GM03348 (cell line): ENCODE measurements at regions not wholly inside any gene's neighbourhood (a gene's known extent, or its start where the extent isn't known, plus 50 kb on each side); places are given as distances from the start of the nearest gene placed in this dataset.
"Not testable (repeated sequence)": the region's sequence is repeated elsewhere in the genome, so short reads cannot be mapped to it uniquely, and the experiment has no call there.

Experiments
- DNase-seq: peaks from one replicate; pipeline ENCODE4 v3.0.0; 2012; ENCODE audit warnings: low spot score

DNA sequence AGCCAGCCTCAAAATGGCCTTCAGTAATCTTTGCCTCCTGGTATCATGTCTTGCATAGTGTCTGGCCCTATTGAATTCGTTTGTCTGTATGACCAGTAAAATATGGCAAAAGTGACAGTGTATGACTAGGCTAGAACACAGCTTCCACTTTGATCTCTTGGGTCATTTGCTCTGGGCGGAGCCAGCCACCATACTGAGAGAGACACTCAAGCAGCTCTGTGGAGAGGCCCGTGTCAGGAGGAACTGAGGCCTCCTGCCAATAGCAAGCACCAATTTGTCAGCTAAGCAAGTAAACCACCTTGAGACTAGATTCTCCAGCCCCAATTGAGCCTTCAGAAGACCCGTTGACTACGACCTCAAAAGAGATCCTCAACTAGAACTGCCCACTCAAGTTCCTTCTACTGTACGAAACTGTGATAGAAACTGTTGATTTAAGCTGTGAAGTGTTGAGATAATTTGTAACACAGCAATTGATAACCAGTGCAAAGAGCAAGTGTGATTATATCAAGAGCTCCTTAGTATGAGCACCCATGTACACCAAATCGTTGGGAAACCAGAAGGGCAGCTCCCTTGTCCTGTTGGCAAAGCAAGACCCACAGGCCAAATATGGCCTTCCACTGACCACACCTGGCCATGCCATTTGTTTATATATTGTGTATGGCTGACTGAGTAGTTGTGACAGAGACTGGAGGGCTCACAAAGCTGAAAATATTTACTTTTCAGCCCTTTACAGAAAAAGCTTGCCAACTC, 52.7 kb upstream of the SERBP1 start:
- no peak for DNase-seq

DNA sequence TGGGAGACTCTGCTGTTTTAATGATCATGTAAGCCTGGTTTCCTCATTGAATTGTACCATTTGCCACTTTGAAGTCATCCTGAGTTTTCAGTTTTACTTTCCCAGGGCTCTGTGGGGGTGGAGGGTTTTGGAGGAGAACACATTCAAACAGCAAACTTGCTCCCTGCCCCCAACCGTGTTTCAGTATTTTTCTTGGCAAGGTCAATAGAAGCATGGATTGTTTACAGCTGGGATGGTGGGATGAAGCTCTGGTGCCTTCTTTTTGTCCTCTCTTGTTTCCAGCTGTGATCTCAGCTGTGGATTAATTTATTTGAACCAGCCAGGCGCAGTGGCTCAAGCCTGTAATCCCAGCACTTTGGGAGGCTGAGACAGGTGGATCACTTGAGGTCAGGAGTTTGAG, 54.3 kb upstream of the SERBP1 start:
- DNase-seq: no peak

DNA sequence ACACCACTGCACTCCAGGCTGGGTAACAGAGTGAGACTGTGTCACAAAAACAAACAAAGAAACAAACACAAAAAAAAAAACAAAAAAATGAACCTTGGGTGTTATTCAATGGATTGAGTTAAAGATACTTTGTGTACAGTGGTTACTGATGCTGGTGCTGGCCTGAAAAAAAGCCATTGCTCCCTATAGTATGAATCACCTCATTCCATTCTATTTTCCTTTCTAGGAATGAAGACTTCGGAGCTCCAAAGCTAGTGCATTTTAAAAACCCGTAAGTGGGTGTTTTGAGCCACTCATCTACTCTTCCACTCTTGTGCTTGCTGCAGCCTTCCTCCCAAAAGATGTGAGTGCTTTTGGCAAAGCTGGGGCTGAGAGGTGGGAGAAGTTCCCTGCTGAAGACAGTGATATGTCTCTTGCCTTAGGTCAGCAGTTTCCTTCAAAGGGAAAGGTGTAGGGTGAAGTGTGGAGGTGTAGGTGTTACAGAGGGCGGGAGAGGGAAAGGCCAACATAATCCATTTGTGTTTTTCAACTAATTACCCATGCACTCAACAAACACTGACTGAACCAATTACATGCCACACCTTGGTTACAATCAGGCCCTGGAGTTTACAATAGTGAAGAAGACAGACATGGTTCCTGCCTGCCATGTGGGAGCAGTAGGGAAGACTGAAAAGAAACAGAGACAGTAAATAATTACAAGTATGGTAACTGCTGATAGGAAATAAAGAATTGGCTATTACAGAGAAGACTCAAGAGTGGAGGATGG, 55.0 kb upstream of the SERBP1 start:
- DNase-seq: no peak

DNA sequence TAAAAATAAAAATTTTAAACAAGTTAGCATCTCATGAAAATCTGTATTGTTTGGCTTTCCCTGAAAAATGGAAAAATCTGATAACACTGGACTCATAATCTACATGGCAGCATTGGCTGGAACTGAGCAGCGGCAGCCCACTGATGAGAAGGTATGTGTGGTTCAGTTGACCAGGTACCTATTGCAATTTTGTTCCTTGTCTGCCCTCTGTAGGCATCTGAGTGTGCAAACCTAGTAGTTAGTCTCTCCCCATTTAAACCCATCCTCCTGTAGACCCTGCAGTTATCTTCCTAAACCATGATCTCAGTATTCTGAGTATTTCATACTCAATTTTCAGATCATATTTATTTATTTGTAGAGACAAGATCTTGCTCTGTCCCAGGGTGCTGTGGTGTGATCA, 59.4 kb upstream of the SERBP1 start:
- DNase-seq: no peak

DNA sequence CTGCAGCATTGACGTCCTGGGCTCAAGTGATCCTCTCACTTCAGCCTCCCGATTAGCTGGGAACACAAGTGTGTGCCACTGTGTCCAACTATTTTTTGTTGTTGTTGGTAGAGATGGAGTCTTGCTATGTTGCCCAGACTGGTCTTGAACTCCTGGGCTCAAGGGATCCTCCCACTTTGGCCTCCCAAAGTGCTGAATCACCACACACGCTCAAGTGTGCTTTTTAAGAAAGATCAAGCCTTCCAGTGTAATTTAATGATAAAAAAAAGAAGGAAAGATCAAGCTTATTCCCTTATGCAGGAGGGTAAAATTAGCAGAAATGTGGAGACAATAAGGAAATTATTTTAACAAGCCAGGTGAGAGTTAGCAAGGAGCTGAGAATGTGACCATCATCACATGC, 61.1 kb upstream of the SERBP1 start:
- DNase-seq: no peak

DNA sequence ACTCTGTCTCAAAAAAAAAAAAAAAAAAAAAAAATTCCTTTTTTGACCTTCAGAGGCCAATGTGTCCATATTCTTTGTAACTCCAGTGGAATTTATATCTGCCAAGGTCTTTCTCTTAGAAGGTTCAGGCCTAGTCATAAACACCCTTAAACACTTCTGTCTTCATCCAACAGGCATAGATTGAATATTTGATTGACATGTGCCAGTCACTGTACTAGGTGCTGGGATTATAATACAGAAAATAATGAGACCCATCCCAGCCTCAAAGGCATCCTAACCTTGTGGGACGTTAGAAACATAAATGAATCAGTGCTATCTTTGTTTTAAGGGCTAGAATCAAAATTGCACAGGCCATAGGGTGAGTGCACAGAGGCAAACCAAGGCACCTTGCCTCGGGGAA, 62.9 kb upstream of the SERBP1 start:
- no peak for DNase-seq

DNA sequence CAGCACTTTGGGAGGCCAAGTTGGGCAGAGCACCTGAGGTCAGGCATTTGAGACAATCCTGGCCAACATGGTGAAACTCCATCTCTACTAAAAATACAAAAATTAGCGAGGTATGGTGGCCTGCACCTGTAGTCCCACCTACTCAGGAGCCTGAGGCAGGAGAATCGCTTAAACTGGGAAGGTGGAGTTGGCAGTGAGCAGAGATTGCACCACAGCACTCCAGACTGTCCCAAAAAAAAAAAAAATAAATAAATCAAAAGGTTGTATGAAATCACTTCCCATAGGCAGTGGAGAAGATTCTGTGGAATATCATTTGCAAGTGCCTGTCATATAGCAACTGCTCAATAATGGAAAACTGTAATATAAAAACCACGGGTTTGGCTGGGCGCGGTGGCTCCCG, 65.1 kb upstream of the SERBP1 start:
- DNase-seq: no peak

DNA sequence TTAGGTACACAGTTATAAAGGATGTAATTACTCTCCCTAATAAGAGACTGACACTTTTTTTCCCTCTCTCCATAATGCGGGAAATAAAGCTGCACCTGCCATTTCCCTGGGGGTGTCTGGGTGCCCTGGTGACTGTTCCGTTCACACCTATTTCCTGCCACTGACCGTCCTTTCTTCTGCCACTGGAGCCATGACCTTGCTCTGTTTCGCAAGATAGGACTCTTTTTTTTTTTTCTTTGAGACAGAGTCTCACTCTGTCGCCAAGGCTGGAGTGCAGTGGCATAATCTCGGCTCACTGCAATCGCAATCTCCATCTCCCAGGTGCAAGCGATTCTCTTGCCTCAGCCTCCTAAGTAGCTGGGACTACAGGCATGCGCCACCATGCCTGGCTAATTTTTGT, 66.1 kb upstream of the SERBP1 start:
- DNase-seq: no peak

DNA sequence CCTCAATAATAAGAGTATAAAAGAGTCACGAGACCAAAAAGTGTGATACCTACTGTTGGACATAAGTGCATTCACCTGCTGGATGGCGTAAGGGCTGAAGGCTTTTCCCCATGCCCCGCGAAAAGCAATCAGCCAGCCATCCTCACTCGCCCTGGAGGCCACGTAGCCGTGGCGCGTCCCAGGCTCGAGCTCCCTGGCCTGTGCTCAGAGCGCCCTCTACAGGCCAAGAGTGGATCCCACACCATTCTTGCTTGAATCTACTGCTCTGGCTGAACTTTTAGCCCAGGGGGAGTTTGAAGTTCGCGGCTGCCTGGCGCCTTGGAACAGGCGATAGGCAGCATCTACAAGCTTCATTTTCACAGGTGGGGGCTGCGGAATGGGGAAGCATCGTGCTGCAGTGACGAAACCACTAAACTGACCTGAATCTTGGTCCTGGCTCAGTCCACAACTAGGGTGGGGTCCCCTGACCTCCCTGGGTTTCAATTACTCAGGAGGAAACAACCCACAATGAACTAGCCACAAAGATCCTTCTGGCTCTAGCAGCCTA, 70.3 kb upstream of the SERBP1 start:
- peak; percentile 95 for DNase-seq

DNA sequence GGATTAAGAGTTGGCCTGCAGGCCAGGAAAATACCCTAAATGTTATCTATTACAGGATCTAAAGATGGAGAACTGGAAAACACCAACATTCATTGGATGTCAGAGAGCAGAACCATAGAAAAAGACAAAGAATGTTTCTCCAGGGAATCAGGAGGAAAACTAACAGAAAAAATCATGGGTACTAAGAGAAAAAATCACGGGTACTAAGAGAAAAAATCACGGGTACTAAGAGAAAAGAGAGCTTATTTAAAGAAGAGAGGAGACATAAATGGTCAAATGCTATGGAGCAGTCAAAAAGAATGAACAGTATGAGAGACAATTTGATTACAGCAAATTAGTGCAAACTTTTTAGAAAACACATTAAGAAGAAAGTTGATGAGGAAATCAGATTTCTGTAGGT, 73.8 kb upstream of the SERBP1 start:
- DNase-seq: no peak

DNA sequence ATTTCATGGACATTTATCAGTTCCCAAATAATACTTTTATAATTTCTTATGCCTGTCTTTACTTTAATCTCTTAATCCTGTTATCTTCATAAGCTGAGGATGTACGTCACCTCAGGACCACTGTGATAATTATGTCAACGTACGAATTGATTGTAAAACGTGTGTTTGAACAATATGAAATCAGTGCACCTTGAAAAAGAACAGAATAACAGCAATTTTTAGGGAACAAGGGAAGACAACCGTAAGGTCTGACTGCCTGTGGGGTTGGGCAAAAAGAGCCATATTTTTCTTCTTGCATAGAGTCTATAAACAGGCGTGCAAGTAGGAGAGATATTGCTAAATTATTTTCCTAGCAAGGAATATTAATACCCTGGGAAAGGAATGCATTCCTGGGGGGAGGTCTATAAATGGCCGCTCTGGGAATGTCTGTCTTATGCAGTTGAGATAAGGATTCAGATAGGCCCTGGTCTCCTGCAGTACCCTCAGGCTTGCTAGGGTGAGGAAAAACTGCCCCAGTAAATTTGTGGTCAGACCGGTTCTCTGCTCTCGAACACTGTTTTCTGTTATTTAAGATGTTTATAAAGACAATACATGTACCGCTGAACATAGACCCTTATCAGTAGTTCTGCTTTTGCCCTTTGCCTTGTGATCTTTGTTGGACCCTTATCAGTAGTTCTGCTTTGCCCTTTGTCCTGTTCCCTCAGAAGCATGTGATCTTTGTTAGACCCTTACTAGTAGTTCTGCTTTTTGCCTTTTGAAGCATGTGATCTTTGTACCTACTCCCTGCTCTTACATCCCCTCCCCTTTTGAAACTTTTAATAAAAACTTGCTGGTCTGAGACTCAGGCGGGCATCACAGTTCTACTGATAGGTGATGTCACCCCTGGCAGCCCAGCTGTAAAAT, 83.4 kb upstream of the SERBP1 start:
- not testable (repeated sequence) for DNase-seq

DNA sequence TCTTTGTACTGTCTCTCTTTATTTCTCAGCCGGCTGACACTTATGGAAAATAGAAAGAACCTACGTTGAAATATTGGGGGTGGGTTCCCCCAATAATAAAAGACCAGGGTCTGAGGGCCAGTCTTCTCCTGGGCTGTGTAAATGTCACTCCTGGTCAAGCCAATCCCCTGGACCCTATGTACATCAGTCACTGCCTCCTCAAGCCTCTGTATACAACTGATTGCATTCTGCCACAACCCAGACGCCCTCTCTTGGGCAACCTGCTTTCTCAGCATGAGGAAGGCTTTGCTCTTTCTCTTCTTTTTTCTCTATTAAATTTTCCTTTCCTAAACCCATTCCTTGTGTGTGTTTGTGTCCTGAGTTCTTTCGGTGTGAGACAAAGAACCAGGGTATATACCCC, 84.1 kb upstream of the SERBP1 start:
- DNase-seq: no peak

DNA sequence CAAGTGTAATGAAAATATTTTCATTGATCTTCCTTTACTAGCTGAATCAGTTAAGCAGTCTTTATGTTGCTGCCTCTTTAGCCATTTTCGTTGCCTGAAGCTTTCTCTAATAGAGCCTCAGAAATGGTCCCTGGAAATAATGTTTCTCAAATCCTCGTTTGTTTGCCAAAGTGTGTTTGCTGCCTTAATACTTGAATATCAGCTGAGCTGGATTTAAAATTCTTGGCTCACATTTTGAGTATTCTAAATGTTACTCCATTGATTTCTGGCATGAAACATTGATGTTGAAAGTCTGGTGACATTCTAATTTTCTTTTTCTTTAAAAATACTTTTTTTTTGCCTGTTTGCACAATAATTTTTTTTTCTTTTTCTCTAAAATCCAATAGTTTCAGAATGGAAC, 84.6 kb upstream of the SERBP1 start:
- DNase-seq: no peak

DNA sequence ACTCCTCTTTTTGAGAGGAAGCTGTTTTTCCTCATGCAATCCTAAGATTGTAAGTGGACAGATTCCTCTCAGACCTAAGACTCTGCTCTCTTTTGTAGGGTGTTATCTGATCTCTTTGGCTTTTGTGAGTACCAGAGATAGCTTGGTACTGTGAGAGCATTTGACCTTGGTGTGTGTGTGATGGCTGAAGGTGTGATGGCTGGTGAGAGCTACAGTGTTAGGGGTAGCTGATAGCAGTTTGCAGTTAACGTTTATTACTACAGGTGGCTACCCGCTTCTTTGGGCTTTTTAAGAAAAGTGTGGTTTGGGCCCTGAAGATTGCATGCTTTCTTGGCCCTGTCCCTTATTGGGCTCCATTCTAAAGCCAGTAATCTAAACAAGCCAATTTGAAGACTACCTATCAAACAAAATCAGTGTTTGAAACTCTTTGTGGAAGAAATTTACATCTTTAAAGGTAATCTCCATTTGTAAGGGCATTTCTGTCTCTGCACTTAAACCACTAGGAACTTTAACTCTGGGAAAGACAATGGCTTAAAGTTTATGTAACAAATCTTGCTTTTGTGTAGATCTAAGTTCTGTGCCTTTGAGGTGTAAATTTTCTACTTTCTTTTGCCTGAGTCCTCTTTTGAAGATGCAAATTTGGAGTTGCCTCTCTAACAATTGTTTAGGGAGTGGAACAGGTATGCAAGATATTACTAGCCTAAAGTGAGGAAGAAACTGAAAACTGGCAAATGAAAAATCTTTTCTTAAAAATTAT, 85.3 kb upstream of the SERBP1 start:
- no peak for DNase-seq

DNA sequence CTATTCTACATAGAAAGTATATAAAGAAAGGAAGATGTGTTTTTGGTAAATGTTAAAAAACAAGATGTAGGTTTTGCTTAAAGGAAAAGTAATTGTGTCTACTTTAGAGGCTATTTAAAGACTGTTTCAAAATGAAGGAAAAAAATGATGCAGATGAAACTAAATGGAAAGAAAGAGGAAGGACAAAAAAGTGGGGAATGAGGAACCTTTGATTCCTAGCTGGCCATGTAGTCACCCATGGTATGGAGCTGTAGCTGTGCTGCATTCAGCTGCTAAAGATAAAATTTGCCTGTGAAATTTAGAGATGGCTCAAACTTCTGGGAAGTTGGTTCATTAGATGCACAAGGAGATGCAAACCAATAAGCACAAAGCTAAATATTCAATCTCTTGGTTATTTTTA, 86.8 kb upstream of the SERBP1 start:
- no peak for DNase-seq

DNA sequence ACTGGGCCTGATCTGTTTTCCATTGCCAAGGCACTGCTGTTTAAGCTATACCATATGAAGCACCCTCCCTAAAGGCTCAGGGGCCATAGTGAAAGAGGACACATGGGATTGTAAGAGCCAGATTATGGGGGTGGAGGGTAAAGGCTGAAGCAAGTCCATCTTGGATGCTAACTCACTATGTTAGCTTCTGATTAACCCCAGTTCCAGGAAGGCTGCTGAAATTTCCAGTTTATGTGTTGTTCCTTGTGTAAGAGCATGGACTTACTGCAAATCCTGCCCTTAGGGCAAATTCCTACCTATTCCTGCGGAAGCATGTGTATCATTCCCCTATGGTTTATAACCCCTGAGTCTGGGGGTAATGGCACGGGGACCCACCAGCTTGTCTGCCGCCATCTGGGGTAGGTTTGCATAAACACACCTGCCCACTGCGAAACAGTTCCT, 91.8 kb upstream of the SERBP1 start:
- DNase-seq: no peak

DNA sequence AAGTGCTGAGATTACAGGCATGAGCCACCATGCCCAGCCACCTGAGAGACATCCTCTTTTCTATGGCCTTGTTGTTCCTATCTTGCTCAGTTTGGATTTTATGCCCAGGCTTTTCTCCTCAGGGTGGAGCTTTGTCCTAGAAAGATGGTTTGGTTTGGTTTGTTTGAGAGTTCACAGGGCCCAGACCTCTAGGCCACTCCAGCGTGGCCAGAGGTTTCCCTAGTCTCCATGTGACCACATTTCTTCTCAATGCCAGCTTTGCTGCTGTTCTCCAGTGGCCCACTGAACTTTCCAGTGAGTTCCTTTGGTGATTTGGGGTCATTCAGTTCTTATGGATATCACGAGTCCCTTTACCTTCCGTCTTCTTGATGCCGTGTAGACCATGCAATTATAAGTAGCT, 92.6 kb upstream of the SERBP1 start:
- DNase-seq: no peak

DNA sequence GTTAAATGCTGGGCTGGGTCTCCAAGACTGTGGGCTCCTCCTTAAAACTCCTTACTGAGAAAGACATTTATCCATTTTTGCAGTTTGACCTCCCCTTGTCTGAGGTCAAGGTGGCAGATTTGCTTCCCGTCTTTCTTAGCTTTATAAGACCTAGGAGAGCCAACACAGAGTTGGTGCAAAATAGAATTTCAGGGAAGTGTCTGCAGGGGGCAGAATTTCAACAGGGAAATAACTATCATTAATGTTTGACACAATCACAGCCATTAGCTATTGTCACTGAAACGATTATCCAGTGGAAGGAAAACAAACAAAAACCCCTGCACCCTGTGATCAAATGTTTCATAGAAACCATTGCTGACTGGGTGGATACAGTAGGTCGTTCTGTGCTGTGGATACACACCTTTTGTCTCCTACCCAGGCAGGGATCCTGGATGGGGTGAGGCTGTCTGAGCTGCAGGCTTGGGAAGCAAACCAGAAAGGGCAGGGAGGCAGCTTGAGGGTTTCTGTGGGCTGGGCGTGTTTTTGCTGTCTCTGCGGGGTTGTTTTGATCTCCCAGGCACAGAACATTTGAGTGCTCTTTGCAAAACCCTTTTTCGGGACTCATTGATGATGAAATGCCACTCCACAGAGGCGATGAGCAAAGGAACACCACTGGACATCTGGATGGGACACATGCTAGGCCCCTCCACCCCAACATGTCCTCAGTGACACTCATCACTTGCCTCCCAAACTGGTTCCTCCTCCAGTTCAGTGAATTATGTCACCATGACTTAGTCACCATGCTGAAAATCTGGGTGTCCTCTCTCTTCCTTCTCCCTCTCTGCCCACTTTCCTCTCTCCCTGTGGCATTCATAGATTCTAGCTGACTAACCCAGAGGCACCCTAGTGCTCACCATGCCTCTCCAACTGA, 94.2 kb upstream of the SERBP1 start:
- DNase-seq: peak; percentile 24

DNA sequence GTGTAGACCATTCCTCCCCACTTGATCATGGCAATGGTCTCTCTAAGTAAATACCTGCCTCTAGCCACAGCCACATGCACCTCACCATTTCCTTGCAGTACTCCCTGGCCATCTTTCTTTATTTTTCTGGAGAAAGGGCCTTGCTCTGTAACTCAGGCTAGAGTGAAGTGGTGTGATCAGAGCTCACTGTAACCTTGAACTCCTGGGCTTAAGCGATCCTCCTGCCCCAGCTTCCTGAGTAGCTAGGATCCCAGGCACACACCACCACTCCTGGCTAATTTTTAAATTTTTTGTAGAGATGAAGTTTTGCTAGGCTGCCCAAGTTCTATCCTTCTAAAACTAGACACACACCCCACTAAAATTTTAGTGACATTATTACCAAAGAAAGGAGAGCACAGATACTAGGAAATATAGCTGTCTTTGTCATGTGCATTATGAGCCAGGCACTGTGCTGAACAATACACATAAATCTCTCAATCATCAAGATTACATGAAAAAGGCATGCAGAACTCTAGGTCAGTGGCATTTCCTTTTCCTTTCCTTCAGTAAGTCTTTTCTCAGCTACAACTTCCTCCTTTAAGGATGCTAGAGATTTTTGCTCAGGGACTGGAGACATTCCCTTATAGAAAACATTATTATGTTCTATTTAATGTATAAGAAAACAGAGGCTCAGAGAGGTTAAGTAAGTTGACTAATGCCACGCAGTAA, 95.0 kb upstream of the SERBP1 start:
- DNase-seq: no peak

DNA sequence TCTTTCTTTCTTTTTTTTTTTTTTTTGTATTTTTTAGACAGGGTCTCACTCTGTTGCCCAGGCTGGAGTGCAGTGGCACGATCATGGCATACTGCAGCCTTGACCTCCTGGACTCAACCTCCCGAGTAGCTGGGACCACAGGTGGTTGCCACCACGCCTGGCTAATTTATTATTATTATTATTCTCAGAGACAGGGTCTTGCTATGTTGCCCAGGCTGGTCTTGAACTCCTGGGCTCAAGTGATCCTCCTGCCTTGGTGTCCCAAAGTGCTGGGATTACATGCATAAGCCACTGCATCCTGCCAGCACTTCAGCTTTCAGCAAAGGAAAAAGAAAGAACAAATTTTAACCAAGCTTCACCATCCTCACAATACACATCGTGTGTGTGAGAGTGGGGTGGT, 97.9 kb upstream of the SERBP1 start:
- no peak for DNase-seq
